ENCODE measurements at regions not wholly inside any gene's neighbourhood (a gene's known extent, or its start where the extent isn't known, plus 50 kb on each side); places are given as distances from the start of the nearest gene placed in this dataset.

- no peak for DNase-seq (ENCODE audit: low read depth in 2 of 3, low spot score in 2 of 3)
Measured at GRCh38 chr19:56946159-56946558, 105.6 kb upstream of the PEG3 start.

- DNase-seq (ENCODE audit: low read depth in 2 of 3, low spot score in 2 of 3) = no peak
Measured at GRCh38 chr19:56947206-56947605, 106.7 kb upstream of the PEG3 start.

- no peak for DNase-seq (ENCODE audit: low read depth in 2 of 3, low spot score in 2 of 3)
Measured at GRCh38 chr19:56949626-56950025, 109.1 kb upstream of the PEG3 start.

- DNase-seq (ENCODE audit: low read depth in 2 of 3, low spot score in 2 of 3) = no peak
Measured at GRCh38 chr19:56951672-56952071, 111.1 kb upstream of the PEG3 start.

GRCh38 chr19:56953470-56953869 lies 112.9 kb upstream of the PEG3 start:
- no peak for DNase-seq (ENCODE audit: low read depth in 2 of 3, low spot score in 2 of 3)

GRCh38 chr19:56955637-56956216 lies 115.2 kb upstream of the PEG3 start:
- DNase-seq (ENCODE audit: low read depth in 2 of 3, low spot score in 2 of 3) = no peak

GRCh38 chr19:56956503-56957226 lies 116.1 kb upstream of the PEG3 start:
- DNase-seq (ENCODE audit: low read depth in 2 of 3, low spot score in 2 of 3) = no peak

GRCh38 chr19:56959205-56959604 lies 118.7 kb upstream of the PEG3 start:
- DNase-seq (ENCODE audit: low read depth in 2 of 3, low spot score in 2 of 3) = no peak

GRCh38 chr19:56960959-56961543 lies 120.5 kb upstream of the PEG3 start:
- no peak for DNase-seq (ENCODE audit: low read depth in 2 of 3, low spot score in 2 of 3)

- no peak for DNase-seq (ENCODE audit: low read depth in 2 of 3, low spot score in 2 of 3)
Measured at GRCh38 chr19:56964410-56964920, 123.9 kb upstream of the PEG3 start.

GRCh38 chr19:56966225-56966696 lies 125.7 kb upstream of the PEG3 start:
- no peak for DNase-seq (ENCODE audit: low read depth in 2 of 3, low spot score in 2 of 3)

GRCh38 chr19:56966697-56967299 lies 126.3 kb upstream of the PEG3 start:
- DNase-seq (ENCODE audit: low read depth in 2 of 3, low spot score in 2 of 3) = no peak

GRCh38 chr19:56969156-56969555 lies 128.6 kb upstream of the PEG3 start:
- no peak for DNase-seq (ENCODE audit: low read depth in 2 of 3, low spot score in 2 of 3)

GRCh38 chr19:56969759-56970178 lies 129.2 kb upstream of the PEG3 start:
- no peak for DNase-seq (ENCODE audit: low read depth in 2 of 3, low spot score in 2 of 3)

GRCh38 chr19:56971230-56971629 lies 130.7 kb upstream of the PEG3 start:
- no peak for DNase-seq (ENCODE audit: low read depth in 2 of 3, low spot score in 2 of 3)

GRCh38 chr19:56972291-56972841 lies 131.8 kb upstream of the PEG3 start:
- no peak for DNase-seq (ENCODE audit: low read depth in 2 of 3, low spot score in 2 of 3)

GRCh38 chr19:56973713-56974555 lies 133.4 kb upstream of the PEG3 start:
- no peak for DNase-seq (ENCODE audit: low read depth in 2 of 3, low spot score in 2 of 3)

GRCh38 chr19:56974556-56975207 lies 134.2 kb upstream of the PEG3 start:
- no peak for DNase-seq (ENCODE audit: low read depth in 2 of 3, low spot score in 2 of 3)

- DNase-seq (ENCODE audit: low read depth in 2 of 3, low spot score in 2 of 3) = no peak
Measured at GRCh38 chr19:56976300-56976699, 135.8 kb upstream of the PEG3 start.
